ENCODE measurements at regions not wholly inside any gene's neighbourhood (a gene's known extent, or its start where the extent isn't known, plus 50 kb on each side); places are given as distances from the start of the nearest gene placed in this dataset.

DNA sequence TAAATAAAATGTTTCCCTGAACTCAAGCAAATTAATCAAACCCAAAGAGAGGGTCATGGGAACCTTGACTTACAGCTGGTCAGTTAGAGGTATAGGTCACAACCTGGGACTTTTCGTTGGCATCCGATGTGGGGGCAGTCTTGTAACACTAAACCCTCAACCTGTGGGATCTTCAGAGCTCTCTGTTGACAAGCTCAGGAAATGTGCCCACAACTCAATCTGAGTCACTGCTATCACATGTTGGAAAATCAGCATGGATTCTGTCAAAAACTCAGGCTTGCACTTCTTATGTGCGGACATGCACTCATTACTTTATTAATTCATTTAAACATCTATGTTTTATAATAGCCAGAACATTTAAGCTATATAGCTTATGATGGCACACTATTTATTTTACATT is 424.6 kb upstream of the SORCS1 start (continued):
- TF ChIP-seq YY1 (IDR thresholded peaks at IDR 0.05; ENCODE audit: low read depth, low read length), result no peak
- TF ChIP-seq, protein P1, sequence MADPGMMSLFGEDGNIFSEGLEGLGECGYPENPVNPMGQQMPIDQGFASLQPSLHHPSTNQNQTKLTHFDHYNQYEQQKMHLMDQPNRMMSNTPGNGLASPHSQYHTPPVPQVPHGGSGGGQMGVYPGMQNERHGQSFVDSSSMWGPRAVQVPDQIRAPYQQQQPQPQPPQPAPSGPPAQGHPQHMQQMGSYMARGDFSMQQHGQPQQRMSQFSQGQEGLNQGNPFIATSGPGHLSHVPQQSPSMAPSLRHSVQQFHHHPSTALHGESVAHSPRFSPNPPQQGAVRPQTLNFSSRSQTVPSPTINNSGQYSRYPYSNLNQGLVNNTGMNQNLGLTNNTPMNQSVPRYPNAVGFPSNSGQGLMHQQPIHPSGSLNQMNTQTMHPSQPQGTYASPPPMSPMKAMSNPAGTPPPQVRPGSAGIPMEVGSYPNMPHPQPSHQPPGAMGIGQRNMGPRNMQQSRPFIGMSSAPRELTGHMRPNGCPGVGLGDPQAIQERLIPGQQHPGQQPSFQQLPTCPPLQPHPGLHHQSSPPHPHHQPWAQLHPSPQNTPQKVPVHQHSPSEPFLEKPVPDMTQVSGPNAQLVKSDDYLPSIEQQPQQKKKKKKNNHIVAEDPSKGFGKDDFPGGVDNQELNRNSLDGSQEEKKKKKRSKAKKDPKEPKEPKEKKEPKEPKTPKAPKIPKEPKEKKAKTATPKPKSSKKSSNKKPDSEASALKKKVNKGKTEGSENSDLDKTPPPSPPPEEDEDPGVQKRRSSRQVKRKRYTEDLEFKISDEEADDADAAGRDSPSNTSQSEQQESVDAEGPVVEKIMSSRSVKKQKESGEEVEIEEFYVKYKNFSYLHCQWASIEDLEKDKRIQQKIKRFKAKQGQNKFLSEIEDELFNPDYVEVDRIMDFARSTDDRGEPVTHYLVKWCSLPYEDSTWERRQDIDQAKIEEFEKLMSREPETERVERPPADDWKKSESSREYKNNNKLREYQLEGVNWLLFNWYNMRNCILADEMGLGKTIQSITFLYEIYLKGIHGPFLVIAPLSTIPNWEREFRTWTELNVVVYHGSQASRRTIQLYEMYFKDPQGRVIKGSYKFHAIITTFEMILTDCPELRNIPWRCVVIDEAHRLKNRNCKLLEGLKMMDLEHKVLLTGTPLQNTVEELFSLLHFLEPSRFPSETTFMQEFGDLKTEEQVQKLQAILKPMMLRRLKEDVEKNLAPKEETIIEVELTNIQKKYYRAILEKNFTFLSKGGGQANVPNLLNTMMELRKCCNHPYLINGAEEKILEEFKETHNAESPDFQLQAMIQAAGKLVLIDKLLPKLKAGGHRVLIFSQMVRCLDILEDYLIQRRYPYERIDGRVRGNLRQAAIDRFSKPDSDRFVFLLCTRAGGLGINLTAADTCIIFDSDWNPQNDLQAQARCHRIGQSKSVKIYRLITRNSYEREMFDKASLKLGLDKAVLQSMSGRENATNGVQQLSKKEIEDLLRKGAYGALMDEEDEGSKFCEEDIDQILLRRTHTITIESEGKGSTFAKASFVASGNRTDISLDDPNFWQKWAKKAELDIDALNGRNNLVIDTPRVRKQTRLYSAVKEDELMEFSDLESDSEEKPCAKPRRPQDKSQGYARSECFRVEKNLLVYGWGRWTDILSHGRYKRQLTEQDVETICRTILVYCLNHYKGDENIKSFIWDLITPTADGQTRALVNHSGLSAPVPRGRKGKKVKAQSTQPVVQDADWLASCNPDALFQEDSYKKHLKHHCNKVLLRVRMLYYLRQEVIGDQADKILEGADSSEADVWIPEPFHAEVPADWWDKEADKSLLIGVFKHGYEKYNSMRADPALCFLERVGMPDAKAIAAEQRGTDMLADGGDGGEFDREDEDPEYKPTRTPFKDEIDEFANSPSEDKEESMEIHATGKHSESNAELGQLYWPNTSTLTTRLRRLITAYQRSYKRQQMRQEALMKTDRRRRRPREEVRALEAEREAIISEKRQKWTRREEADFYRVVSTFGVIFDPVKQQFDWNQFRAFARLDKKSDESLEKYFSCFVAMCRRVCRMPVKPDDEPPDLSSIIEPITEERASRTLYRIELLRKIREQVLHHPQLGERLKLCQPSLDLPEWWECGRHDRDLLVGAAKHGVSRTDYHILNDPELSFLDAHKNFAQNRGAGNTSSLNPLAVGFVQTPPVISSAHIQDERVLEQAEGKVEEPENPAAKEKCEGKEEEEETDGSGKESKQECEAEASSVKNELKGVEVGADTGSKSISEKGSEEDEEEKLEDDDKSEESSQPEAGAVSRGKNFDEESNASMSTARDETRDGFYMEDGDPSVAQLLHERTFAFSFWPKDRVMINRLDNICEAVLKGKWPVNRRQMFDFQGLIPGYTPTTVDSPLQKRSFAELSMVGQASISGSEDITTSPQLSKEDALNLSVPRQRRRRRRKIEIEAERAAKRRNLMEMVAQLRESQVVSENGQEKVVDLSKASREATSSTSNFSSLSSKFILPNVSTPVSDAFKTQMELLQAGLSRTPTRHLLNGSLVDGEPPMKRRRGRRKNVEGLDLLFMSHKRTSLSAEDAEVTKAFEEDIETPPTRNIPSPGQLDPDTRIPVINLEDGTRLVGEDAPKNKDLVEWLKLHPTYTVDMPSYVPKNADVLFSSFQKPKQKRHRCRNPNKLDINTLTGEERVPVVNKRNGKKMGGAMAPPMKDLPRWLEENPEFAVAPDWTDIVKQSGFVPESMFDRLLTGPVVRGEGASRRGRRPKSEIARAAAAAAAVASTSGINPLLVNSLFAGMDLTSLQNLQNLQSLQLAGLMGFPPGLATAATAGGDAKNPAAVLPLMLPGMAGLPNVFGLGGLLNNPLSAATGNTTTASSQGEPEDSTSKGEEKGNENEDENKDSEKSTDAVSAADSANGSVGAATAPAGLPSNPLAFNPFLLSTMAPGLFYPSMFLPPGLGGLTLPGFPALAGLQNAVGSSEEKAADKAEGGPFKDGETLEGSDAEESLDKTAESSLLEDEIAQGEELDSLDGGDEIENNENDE (IDR thresholded peaks at IDR 0.05; ENCODE audit: insufficient replicate concordance, low read length), result no peak
- no peak for TF ChIP-seq CBX5 (IDR thresholded peaks at IDR 0.05; ENCODE audit: low read depth, low read length)
- no peak for TF ChIP-seq RAD21 (IDR thresholded peaks at IDR 0.05 in 1 of 2, conservative IDR thresholded peaks at IDR 0.05 in 1 of 2; ENCODE audit: low read depth in 2 of 2, low read length in 2 of 2)
- TF ChIP-seq GABPA (IDR thresholded peaks at IDR 0.05; ENCODE audit: borderline replicate concordance, insufficient read depth, low read length), result no peak
